A673 (cell line): ENCODE measurements at regions not wholly inside any gene's neighbourhood (a gene's known extent, or its start where the extent isn't known, plus 50 kb on each side); places are given as distances from the start of the nearest gene placed in this dataset.
"Not testable (repeated sequence)": the region's sequence is repeated elsewhere in the genome, so short reads cannot be mapped to it uniquely, and the experiment has no call there.

Source experiments
- EZH2 ChIP-seq: fragments of 200-600 bp; sonication (generic); IDR thresholded peaks from 2 replicates; pipeline ENCODE4 v1.6.1; 2017; ENCODE audit warnings: borderline replicate concordance, low read depth, mild to moderate bottlenecking, mixed read lengths, antibody characterized with exemption, low read length; ENCODE audit not compliant: poor library complexity, severe bottlenecking
- TF ChIP-seq, protein P1 (sequence below): fragments of 300-800, 200-600 bp; sonication (generic); conservative IDR thresholded peaks from 2 replicates; pipeline ENCODE4 v1.5.1; 2017; ENCODE audit warnings: low read depth, mild to moderate bottlenecking, antibody characterized with exemption, low read length, moderate library complexity, mixed read lengths

DNA sequence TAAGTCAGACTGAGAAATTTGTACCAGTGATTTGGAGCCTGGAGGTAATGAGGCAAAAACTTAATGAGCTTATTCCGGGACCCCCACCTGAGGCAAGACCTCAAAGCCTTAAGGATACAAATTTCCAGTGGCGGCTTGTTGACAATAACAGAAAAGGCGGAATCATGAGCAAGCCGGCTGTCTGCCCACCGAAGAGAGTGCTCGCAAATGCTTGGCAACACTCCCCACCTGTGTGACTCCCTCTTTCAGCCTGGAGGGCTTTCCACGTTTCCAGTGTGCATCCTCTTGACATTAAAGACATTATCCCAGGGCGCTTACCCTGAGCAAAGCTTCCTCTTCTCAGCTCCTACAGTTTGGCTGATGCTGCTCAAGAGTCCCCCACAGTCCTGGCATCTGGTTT is 830.4 kb upstream of the TPTE start:
- TF ChIP-seq, protein P1, sequence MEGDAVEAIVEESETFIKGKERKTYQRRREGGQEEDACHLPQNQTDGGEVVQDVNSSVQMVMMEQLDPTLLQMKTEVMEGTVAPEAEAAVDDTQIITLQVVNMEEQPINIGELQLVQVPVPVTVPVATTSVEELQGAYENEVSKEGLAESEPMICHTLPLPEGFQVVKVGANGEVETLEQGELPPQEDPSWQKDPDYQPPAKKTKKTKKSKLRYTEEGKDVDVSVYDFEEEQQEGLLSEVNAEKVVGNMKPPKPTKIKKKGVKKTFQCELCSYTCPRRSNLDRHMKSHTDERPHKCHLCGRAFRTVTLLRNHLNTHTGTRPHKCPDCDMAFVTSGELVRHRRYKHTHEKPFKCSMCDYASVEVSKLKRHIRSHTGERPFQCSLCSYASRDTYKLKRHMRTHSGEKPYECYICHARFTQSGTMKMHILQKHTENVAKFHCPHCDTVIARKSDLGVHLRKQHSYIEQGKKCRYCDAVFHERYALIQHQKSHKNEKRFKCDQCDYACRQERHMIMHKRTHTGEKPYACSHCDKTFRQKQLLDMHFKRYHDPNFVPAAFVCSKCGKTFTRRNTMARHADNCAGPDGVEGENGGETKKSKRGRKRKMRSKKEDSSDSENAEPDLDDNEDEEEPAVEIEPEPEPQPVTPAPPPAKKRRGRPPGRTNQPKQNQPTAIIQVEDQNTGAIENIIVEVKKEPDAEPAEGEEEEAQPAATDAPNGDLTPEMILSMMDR, result not testable (repeated sequence)
- not testable (repeated sequence) for TF ChIP-seq EZH2
